Left cardiac atrium (tissue), 4 donors: ENCODE measurements at regions not wholly inside any gene's neighbourhood (a gene's known extent, or its start where the extent isn't known, plus 50 kb on each side); places are given as distances from the start of the nearest gene placed in this dataset.

Source experiments
- ATAC-seq, 2 donors: fragments of 200-7000 bp; cut with Tn5 transposase; one replicate each; pipeline ENCODE4 v1.9.1; 2020; ENCODE audit warnings: mild to moderate bottlenecking in 2 of 2, moderate library complexity in 2 of 2
- DNase-seq: peaks from one replicate; pipeline ENCODE4 v3.0.0-alpha.2; 2020
- intact Hi-C, 2 donors: fragments of 100-400 bp; cut with DNase I; formaldehyde crosslinking; loops; one replicate each; pipeline versions ENCODE4 v1.14.1 to v1.15.1; 2022 to 2023
- donor health status: DM: no; HTN: yes; CAD: no.
- donor health status: DM: no; HTN: yes; CAD: no; lungs with severe emphysema.
- donor health status: DM: yes; HTN: yes; CAD: no.
- donor health status: Dilated cardiomyopathy.

GRCh38 chr10:83332690-83333089 is 806.6 kb upstream of the GHITM start:
- ATAC-seq (no peak), DNase-seq (no peak)
- intact Hi-C loops, result no loop called here

- DNase-seq, result no peak
These were observed 805.7 kb upstream of the GHITM start for GRCh38 chr10:83333566-83333965.

GRCh38 chr10:83343676-83344075 is 795.6 kb upstream of the GHITM start:
- ATAC-seq, result no peak
- DNase-seq, result no peak
- intact Hi-C loops, result no loop called here

More at GRCh38 chr10:83333566-83333965, 805.7 kb upstream of the GHITM start:
- intact Hi-C loops, result no loop called here
- no peak for ATAC-seq

GRCh38 chr10:83346266-83346910 is 792.9 kb upstream of the GHITM start:
- ATAC-seq, result no peak
- no peak for DNase-seq
- intact Hi-C loops, result no loop called here

- intact Hi-C loops, result no loop called here
- no peak for ATAC-seq
- DNase-seq, result no peak
These were observed 786.7 kb upstream of the GHITM start for GRCh38 chr10:83352588-83352987.

GRCh38 chr10:83354456-83354855 is 784.9 kb upstream of the GHITM start:
- DNase-seq (no peak), ATAC-seq (no peak)
- intact Hi-C loops, result no loop called here

- intact Hi-C loops, result no loop called here
- DNase-seq, result no peak
- ATAC-seq, result no peak
These were observed 782.3 kb upstream of the GHITM start for GRCh38 chr10:83357004-83357403.

- ATAC-seq (no peak), DNase-seq (no peak)
- intact Hi-C loops, result no loop called here
These were observed 781.7 kb upstream of the GHITM start for GRCh38 chr10:83357627-83358026.

- ATAC-seq (no peak), DNase-seq (no peak)
- intact Hi-C loops, result no loop called here
These were observed 772.3 kb upstream of the GHITM start for GRCh38 chr10:83367036-83367435.

- intact Hi-C loops, result no loop called here
- ATAC-seq, result no peak
- DNase-seq, result no peak
These were observed 767.4 kb upstream of the GHITM start for GRCh38 chr10:83371696-83372490.

GRCh38 chr10:83372646-83373045 is 766.7 kb upstream of the GHITM start:
- ATAC-seq, result no peak

GRCh38 chr10:83373671-83374070 is 765.6 kb upstream of the GHITM start:
- peak in 1 of 2 donors; percentile 62 for ATAC-seq
- DNase-seq, result peak; percentile 21
- intact Hi-C loops, result no loop called here

More at GRCh38 chr10:83372646-83373045, 766.7 kb upstream of the GHITM start:
- intact Hi-C loops, result no loop called here
- DNase-seq, result no peak

GRCh38 chr10:83374741-83375140 is 764.6 kb upstream of the GHITM start:
- DNase-seq, result no peak
- ATAC-seq, result no peak
- intact Hi-C loops, result no loop called here

GRCh38 chr10:83375274-83375673 is 764.0 kb upstream of the GHITM start:
- DNase-seq (no peak), ATAC-seq (no peak)
- intact Hi-C loops, result no loop called here

- intact Hi-C loops, result no loop called here
- peak in 1 of 2 donors; percentile 16 for ATAC-seq
These were observed 741.5 kb upstream of the GHITM start for GRCh38 chr10:83397806-83398205.

GRCh38 chr10:83410570-83410969 is 728.7 kb upstream of the GHITM start:
- ATAC-seq (no peak), DNase-seq (no peak)
- intact Hi-C loops, result no loop called here

More at GRCh38 chr10:83397806-83398205, 741.5 kb upstream of the GHITM start:
- DNase-seq, result no peak

GRCh38 chr10:83425306-83425705 is 714.0 kb upstream of the GHITM start:
- DNase-seq (no peak), ATAC-seq (no peak)
- intact Hi-C loops, result no loop called here

GRCh38 chr10:83427101-83427500 is 712.2 kb upstream of the GHITM start:
- intact Hi-C loops, result no loop called here
- DNase-seq (no peak), ATAC-seq (no peak)

- intact Hi-C loops, result no loop called here
- ATAC-seq, result no peak
- DNase-seq, result no peak
These were observed 706.9 kb upstream of the GHITM start for GRCh38 chr10:83432261-83433045.

- intact Hi-C loops, result no loop called here
- no peak for ATAC-seq
- no peak for DNase-seq
These were observed 705.6 kb upstream of the GHITM start for GRCh38 chr10:83433705-83434104.
